ENCODE measurements at regions not wholly inside any gene's neighbourhood (a gene's known extent, or its start where the extent isn't known, plus 50 kb on each side); places are given as distances from the start of the nearest gene placed in this dataset.
"Not testable (repeated sequence)": the region's sequence is repeated elsewhere in the genome, so short reads cannot be mapped to it uniquely, and the experiment has no call there.

- Histone ChIP-seq H3K27me3 (ENCODE audit: control insufficient read depth, low read length) (no peaks in the 10 kb centered on the region), H3K9me3 (ENCODE audit: control insufficient read depth, insufficient read depth, low read length) (no peaks in the 10 kb centered on the region), H3K27ac (ENCODE audit: low read depth, low read length) (no peak overlapping the region), H3F3A (ENCODE audit: control insufficient read depth, insufficient read depth) (no peaks in the 10 kb centered on the region), H3K4me3 (ENCODE audit: low read length) (no peak overlapping the region), H3K79me2 (ENCODE audit: control insufficient read depth, low read length) (no peaks in the 10 kb centered on the region), H3K9me2 (replicated peaks; ENCODE audit: control insufficient read depth, low read length) (no peaks in the 10 kb centered on the region), H4K20me1 (ENCODE audit: control insufficient read depth, insufficient read depth, low read depth, low read length) (no peaks in the 10 kb centered on the region), H3K4me2 (ENCODE audit: low read length) (no peak overlapping the region), H3K36me3 (ENCODE audit: control insufficient read depth, low read length) (no peaks in the 10 kb centered on the region), H3K4me1 (ENCODE audit: control insufficient read depth, low read length) (no peaks in the 10 kb centered on the region)
- TF ChIP-seq EZH2phosphoT487 (IDR thresholded peaks at IDR 0.05; ENCODE audit: borderline replicate concordance, low read length): no peak
- no peak for TF ChIP-seq CTCF (IDR thresholded peaks at IDR 0.05; ENCODE audit: low read depth, low read length, poor library complexity, severe bottlenecking)
These were observed 182.1 kb upstream of the SALL3 start for GRCh38 chr18:78797499-78797898.

GRCh38 chr18:78798402-78799175, 181.0 kb upstream of the SALL3 start:
- Histone ChIP-seq H4K20me1 (ENCODE audit: control insufficient read depth, insufficient read depth, low read depth, low read length) (no peaks in the 10 kb centered on the region), H3K9me2 (replicated peaks; ENCODE audit: control insufficient read depth, low read length) (no peaks in the 10 kb centered on the region), H3K36me3 (ENCODE audit: control insufficient read depth, low read length) (no peaks in the 10 kb centered on the region), H3K4me2 (ENCODE audit: low read length) (no peak overlapping the region), H3K27ac (ENCODE audit: low read depth, low read length) (no peak overlapping the region), H3K27me3 (ENCODE audit: control insufficient read depth, low read length) (no peaks in the 10 kb centered on the region), H3K9me3 (ENCODE audit: control insufficient read depth, insufficient read depth, low read length) (no peaks in the 10 kb centered on the region; the same call in 1 of the 2 replicates), H3K4me3 (ENCODE audit: low read length) (no peak overlapping the region), H3K79me2 (ENCODE audit: control insufficient read depth, low read length) (no peaks in the 10 kb centered on the region), H3F3A (ENCODE audit: control insufficient read depth, insufficient read depth) (no peaks in the 10 kb centered on the region), H3K4me1 (ENCODE audit: control insufficient read depth, low read length) (no peaks in the 10 kb centered on the region)
- TF ChIP-seq CTCF (IDR thresholded peaks at IDR 0.05; ENCODE audit: low read depth, low read length, poor library complexity, severe bottlenecking): no peak
- TF ChIP-seq EZH2phosphoT487 (IDR thresholded peaks at IDR 0.05; ENCODE audit: borderline replicate concordance, low read length): no peak

- H3K4me1 ChIP-seq (ENCODE audit: control insufficient read depth, low read length): no peaks in the 10 kb centered on the region
- no peaks in the 10 kb centered on the region for H4K20me1 ChIP-seq (ENCODE audit: control insufficient read depth, insufficient read depth, low read depth, low read length)
- no peak overlapping the region for H3K27ac ChIP-seq (ENCODE audit: low read depth, low read length)
- no peak overlapping the region for H3K4me2 ChIP-seq (ENCODE audit: low read length)
- H3K9me3 ChIP-seq (ENCODE audit: control insufficient read depth, insufficient read depth, low read length): no peaks in the 10 kb centered on the region; the same call in 1 of the 2 replicates
- no peak overlapping the region for H3K4me3 ChIP-seq (ENCODE audit: low read length)
- H3K27me3 ChIP-seq (ENCODE audit: control insufficient read depth, low read length): no peaks in the 10 kb centered on the region
- no peaks in the 10 kb centered on the region for H3K79me2 ChIP-seq (ENCODE audit: control insufficient read depth, low read length)
- no peak for TF ChIP-seq CTCF (IDR thresholded peaks at IDR 0.05; ENCODE audit: low read depth, low read length, poor library complexity, severe bottlenecking)
- no peak for TF ChIP-seq EZH2phosphoT487 (IDR thresholded peaks at IDR 0.05; ENCODE audit: borderline replicate concordance, low read length)
- no peaks in the 10 kb centered on the region for H3F3A ChIP-seq (ENCODE audit: control insufficient read depth, insufficient read depth)
- no peaks in the 10 kb centered on the region for H3K36me3 ChIP-seq (ENCODE audit: control insufficient read depth, low read length)
- no peaks in the 10 kb centered on the region for H3K9me2 ChIP-seq (replicated peaks; ENCODE audit: control insufficient read depth, low read length)
These were observed 180.1 kb upstream of the SALL3 start for GRCh38 chr18:78799382-78800089.

GRCh38 chr18:78800102-78800851, 179.3 kb upstream of the SALL3 start:
- not testable (repeated sequence) for H3K4me2 ChIP-seq (ENCODE audit: low read length); H3K36me3 ChIP-seq (ENCODE audit: control insufficient read depth, low read length); H3K79me2 ChIP-seq (ENCODE audit: control insufficient read depth, low read length); H3K9me2 ChIP-seq (replicated peaks; ENCODE audit: control insufficient read depth, low read length); H3K27me3 ChIP-seq (ENCODE audit: control insufficient read depth, low read length); H3K4me3 ChIP-seq (ENCODE audit: low read length); H3K9me3 ChIP-seq (ENCODE audit: control insufficient read depth, insufficient read depth, low read length); H3F3A ChIP-seq (ENCODE audit: control insufficient read depth, insufficient read depth); H4K20me1 ChIP-seq (ENCODE audit: control insufficient read depth, insufficient read depth, low read depth, low read length); H3K27ac ChIP-seq (ENCODE audit: low read depth, low read length); H3K4me1 ChIP-seq (ENCODE audit: control insufficient read depth, low read length)
